Activated naive CD4-positive, alpha-beta T cell treated with Interleukin-2 at 50 U/mL for 16 hours (primary cell): ENCODE measurements at regions not wholly inside any gene's neighbourhood (a gene's known extent, or its start where the extent isn't known, plus 50 kb on each side); places are given as distances from the start of the nearest gene placed in this dataset.
"Not testable (repeated sequence)": the region's sequence is repeated elsewhere in the genome, so short reads cannot be mapped to it uniquely, and the experiment has no call there.

ENCODE experiments used
- DNase-seq: peaks from one replicate; pipeline ENCODE4 v3.0.0-alpha.2; 2020

GRCh38 chr12:68387338-68387737 lies 55.2 kb upstream of the MDM1 start:
- no peak for DNase-seq

- DNase-seq, result no peak
Observed at GRCh38 chr12:68389305-68389704, 57.1 kb upstream of the MDM1 start.

DNA sequence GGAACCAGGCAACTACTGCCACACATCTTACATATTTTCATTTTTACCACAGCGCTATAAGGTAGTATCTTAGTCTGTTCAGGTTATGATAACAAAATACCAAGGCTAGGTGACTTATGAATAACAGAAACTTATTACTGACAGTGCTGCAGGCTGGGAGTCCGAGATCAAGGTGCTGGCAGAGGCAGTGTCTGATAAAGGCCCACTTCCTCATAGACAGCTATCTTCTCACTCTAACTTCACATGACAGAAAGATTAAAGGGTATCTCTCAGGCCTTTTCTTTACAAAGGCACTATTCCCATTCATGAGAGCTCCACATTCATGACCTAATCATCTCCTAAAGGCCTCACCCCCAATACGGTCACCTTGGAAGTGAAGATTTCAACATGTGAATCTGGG lies 59.8 kb upstream of the MDM1 start:
- no peak for DNase-seq

DNA sequence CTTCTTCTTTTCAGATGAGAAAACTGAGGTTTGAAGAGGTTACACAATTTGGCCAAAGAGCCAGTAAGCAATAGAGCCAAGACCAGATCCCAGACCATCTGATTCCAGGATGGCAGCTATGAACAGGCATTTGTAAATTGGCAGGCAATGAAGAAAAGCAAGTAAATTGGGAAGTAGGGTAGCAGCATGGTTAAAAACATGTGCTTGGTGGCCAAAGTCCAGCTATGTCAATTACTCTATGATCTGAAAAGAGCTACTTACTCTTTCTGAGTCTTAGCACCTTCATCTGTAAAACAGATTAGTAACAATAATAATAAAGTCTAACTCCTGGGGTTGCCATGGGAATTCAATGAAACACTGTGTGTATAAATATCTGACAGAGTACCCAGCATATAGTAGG lies 60.2 kb upstream of the MDM1 start:
- no peak for DNase-seq

DNA sequence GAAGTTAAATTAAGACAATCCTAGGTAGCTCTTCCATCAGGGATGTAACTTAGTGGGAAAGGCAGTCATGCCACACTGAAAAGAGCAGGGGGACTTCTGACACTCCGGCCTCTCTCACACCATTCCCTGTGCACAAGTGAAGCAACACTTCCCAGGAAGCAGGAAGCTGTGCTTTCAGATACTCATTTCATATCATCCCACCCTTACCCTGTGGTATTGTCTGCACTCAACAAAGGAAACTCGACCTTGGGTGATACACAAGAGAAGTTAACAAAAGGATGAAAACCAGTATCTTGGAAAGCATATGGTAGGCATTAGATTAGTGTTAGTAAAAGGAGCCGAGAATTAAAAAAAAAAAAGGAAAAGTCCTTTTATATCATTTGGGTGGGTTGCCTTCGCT lies 61.3 kb upstream of the MDM1 start:
- DNase-seq, result no peak

GRCh38 chr12:68397566-68398158 lies 65.5 kb upstream of the MDM1 start:
- no peak for DNase-seq

DNA sequence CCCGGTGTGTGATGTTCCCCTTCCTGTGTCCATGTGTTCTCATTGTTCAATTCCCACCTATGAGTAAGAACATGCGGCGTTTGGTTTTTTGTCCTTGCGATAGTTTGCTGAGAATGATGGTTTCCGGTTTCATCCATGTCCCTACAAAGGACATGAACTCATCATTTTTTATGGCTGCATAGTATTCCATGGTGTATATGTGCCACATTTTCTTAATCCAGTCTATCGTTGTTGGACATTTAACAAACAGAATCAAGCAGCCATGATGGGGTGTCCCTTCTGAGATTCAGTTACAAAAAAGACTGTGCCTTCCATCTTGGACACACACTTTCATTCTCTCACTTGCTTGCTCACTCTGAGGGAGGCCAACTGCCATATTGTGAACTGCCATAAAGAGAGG lies 66.5 kb upstream of the MDM1 start:
- not testable (repeated sequence) for DNase-seq

DNA sequence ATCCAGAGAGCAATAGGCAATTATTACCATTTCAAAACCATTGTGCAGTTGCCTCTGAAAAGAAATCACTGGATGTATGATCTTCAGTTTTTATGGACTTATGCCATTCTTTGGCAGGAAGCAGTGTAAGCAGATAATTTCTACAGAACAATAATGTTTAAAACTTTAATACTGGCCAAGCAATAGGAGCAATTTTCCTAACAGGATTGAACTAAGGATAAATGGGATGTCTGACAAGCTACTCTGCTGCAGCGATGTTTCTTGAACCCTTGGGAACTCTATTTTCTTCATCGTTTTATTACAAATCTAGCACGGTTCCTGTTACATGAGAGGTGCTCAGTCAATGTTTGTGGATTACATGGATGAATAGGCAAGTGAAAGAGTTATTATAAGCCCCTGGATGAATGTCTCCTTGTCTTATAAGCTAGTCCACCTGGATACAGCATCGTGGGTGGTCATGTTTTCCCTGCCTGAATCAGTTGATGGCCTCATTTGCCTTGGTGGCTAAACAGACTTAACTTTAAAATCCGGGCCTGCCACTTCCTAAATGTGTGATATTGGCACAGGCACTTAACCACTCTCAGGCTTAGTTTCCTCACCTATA lies 68.2 kb upstream of the MDM1 start:
- no peak for DNase-seq

GRCh38 chr12:68402422-68402821 lies 70.3 kb upstream of the MDM1 start:
- no peak for DNase-seq

DNA sequence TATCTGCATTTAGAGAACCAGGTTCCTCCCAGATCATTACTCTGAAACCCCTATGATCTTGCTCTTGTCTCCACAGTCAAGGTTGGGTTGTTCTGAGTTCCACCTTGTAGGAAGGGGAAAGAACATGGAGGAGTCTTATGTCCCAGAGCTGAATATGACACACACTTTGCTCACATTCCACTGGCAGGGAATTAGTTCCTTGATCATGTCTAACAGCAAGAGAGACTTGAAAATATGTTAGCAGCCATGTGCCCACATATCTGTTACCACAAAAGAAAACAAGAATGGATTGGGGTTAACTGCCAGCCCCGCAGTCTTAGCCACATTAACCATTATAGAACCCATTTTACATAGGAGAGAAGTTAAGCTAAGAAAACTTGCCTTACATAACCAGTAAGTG lies 71.1 kb upstream of the MDM1 start:
- DNase-seq, result no peak

DNA sequence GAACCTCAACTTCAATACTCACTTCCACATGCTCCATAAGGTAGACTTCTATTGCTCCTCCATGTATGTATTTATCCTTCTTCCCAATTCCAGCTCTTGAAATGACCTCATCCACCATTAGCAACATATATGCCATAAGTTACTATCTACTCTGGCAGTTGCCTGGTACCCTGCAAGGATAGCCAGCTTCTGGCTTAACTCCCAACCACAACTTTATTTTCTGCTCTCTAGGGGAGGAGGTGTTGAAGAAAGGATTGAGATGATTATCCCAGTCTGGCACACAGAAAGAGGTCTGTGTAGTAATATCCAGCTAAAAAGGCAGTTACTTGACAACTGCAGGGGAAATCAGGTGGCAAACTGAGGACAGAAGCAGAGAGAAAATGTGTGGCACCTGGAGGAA lies 71.5 kb upstream of the MDM1 start:
- DNase-seq, result no peak

- DNase-seq, result no peak
Observed at GRCh38 chr12:68405343-68405781, 73.2 kb upstream of the MDM1 start.

- no peak for DNase-seq
Observed at GRCh38 chr12:68406134-68406576, 74.0 kb upstream of the MDM1 start.

DNA sequence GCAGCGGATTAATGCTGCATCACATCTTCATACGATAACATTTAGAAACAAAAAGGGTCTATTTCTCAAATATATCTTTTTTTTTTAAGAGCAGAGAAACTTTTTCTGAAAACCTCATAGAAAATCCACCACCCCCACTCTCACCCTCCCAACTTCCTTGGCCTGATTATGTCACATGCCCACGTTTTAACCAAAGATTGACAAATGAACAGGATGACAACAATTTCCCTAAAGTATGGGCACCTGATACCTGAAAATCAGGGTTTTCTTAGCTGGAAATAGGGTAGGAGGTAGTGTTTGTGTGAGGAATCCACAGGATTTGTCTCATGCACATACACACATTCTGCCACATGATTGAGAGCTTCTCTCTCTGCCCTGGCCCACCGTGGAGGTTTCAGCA lies 74.7 kb upstream of the MDM1 start:
- DNase-seq, result no peak

GRCh38 chr12:68410018-68410660 lies 78.0 kb upstream of the MDM1 start:
- no peak for DNase-seq

GRCh38 chr12:68411371-68411770 lies 79.2 kb upstream of the MDM1 start:
- DNase-seq, result no peak

GRCh38 chr12:68414988-68415387 lies 82.8 kb upstream of the MDM1 start:
- DNase-seq, result no peak

- no peak for DNase-seq
Observed at GRCh38 chr12:68416350-68416749, 84.2 kb upstream of the MDM1 start.

- DNase-seq, result no peak
Observed at GRCh38 chr12:68416826-68417225, 84.7 kb upstream of the MDM1 start.

- no peak for DNase-seq
Observed at GRCh38 chr12:68418137-68418460, 85.9 kb upstream of the MDM1 start.

GRCh38 chr12:68420225-68421010 lies 88.3 kb upstream of the MDM1 start:
- peak; percentile 11 for DNase-seq

DNA sequence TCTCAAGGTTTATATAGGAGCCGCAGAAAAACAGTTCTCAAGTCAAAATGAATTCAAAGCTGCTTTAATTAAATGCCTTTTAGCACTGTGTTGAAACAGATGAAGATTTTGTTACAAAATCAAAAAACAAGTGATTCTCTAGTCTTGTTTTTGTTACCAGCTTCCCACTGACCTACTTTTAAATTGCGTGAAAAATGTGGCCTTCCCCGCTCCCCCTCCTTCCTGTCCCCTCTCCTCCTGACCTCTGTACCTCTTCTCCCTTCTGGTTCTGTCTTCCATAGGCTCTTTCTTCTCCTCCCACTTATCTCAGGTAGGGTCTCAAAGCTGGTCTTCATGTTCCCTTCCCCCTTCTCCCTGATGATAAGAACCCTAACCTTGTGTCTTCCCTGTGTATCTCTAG lies 90.0 kb upstream of the MDM1 start:
- DNase-seq, result no peak

GRCh38 chr12:68422956-68423574 lies 90.9 kb upstream of the MDM1 start:
- no peak for DNase-seq

GRCh38 chr12:68425998-68426397 lies 93.8 kb upstream of the MDM1 start:
- DNase-seq, result no peak
